ENCODE measurements at regions not wholly inside any gene's neighbourhood (a gene's known extent, or its start where the extent isn't known, plus 50 kb on each side); places are given as distances from the start of the nearest gene placed in this dataset.

DNA sequence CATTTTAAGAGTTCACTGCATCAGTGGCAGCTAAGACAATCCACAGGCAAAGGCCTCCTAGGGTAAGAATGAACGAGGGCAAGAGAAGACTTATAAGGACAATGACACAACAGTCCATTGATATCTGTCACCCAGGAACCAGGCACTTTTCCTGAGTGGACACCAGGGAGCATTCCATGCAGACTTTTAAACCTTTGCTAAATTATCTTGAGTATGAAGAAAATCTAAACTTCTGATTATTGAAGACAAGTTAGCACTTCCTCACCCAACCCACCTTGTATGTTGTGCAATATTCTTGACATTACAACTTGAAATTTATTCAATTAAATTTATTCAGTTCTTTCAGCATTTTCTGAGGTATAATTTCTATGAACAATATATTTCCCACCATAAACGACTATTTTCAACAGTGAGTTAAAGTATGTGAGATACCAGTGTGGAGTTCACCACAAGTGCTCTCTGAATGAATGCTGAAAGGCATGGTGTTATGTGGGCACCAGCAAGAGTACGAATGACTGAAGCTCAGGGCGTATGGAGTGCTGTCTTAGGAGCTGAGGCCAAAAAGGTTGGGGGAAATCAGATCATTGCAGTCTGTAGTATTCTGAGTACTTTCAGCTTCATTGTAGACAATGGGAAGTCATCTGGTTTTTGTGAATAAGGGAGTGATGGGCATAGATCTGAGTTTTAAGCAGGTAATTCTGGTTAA, 124.3 kb upstream of the LMNTD1 start:
- Mint-ChIP-seq H3K27me3 (no peaks in the 10 kb centered on the region), H3K4me1 (ENCODE audit: unreplicated experiment) (no peaks in the 10 kb centered on the region), H3K4me3 (no peak overlapping the region), H3K9me3 (no peaks in the 10 kb centered on the region), H3K36me3 (no peaks in the 10 kb centered on the region), H3K27ac (no peak overlapping the region)
- TF ChIP-seq, protein P1, sequence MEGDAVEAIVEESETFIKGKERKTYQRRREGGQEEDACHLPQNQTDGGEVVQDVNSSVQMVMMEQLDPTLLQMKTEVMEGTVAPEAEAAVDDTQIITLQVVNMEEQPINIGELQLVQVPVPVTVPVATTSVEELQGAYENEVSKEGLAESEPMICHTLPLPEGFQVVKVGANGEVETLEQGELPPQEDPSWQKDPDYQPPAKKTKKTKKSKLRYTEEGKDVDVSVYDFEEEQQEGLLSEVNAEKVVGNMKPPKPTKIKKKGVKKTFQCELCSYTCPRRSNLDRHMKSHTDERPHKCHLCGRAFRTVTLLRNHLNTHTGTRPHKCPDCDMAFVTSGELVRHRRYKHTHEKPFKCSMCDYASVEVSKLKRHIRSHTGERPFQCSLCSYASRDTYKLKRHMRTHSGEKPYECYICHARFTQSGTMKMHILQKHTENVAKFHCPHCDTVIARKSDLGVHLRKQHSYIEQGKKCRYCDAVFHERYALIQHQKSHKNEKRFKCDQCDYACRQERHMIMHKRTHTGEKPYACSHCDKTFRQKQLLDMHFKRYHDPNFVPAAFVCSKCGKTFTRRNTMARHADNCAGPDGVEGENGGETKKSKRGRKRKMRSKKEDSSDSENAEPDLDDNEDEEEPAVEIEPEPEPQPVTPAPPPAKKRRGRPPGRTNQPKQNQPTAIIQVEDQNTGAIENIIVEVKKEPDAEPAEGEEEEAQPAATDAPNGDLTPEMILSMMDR (conservative IDR thresholded peaks at IDR 0.05), result no peak
- no peak for DNase-seq (ENCODE audit: extremely low spot score, unreplicated experiment)

DNA sequence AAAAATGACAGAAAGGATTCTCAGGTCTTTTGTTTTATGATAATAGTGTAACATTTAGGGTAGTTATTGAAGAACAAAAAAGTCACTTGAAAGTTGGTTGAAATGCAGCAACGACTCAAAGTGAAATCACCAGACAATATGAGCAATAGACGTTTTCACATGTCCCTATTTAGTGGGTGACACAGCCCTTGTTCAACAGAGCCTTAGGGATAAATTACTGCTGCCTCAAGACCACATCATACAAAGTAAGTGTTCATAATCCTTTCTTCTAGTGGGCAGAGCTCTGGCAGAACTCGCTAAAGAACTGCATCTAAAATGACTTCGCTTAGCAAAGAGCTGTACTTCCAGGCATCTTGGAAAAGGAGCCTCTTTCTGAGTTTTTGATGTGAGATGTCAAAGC, 128.5 kb upstream of the LMNTD1 start:
- Mint-ChIP-seq H3K9me3 (no peaks in the 10 kb centered on the region), H3K4me3 (no peak overlapping the region), H3K27ac (no peak overlapping the region), H3K4me1 (ENCODE audit: unreplicated experiment) (no peaks in the 10 kb centered on the region), H3K36me3 (no peaks in the 10 kb centered on the region), H3K27me3 (no peaks in the 10 kb centered on the region)
- no peak for DNase-seq (ENCODE audit: extremely low spot score, unreplicated experiment)
- TF ChIP-seq, protein P1 (conservative IDR thresholded peaks at IDR 0.05), result no peak

DNA sequence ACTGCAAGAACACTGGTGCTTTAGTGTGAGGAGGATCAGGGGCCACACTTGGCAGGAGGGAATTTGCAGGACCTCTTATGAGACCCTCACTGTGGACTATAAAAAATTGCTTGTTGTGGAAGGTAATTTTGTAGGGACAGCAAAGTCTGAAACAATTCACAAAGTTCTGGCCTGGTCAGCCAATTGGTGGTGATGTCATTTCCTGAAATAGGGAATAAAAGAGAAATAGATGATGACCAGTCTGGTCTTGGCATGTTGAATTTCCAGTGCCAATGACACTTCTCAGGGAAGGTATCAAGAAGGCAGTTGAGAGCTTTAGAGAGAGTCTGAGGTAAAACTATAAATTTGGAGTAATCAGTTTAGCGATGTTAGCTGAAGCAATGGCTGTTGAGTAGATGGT, 129.3 kb upstream of the LMNTD1 start:
- no peaks in the 10 kb centered on the region for H3K27me3 Mint-ChIP-seq
- TF ChIP-seq, protein P1 (conservative IDR thresholded peaks at IDR 0.05), result no peak
- no peak overlapping the region for H3K27ac Mint-ChIP-seq
- no peak for DNase-seq (ENCODE audit: extremely low spot score, unreplicated experiment)
- no peaks in the 10 kb centered on the region for H3K36me3 Mint-ChIP-seq
- no peaks in the 10 kb centered on the region for H3K4me1 Mint-ChIP-seq (ENCODE audit: unreplicated experiment)
- no peak overlapping the region for H3K4me3 Mint-ChIP-seq
- H3K9me3 Mint-ChIP-seq, result no peaks in the 10 kb centered on the region

DNA sequence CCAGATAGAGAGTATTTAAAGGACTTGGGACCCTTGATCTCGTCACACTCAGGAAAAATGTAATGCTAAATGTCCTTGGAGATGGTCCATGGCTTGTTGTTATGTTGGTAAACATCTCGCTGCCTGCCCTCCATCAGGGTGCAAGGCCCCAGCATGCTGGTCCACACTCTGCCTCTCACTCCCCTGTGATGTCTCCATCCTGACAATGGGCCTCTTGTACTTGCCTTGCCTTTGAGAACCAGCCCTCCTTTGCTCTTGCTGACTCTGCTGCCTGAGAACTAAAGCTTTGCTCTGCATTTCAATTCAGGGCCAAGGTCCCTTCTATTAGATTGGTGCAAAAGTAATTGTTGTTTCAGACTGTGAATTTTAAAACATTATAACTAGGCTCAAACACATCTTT, 131.0 kb upstream of the LMNTD1 start:
- DNase-seq (ENCODE audit: extremely low spot score, unreplicated experiment), result no peak
- no peaks in the 10 kb centered on the region for H3K4me1 Mint-ChIP-seq (ENCODE audit: unreplicated experiment)
- no peaks in the 10 kb centered on the region for H3K36me3 Mint-ChIP-seq
- no peaks in the 10 kb centered on the region for H3K9me3 Mint-ChIP-seq
- TF ChIP-seq, protein P1 (conservative IDR thresholded peaks at IDR 0.05), result no peak
- no peak overlapping the region for H3K27ac Mint-ChIP-seq
- H3K27me3 Mint-ChIP-seq, result no peaks in the 10 kb centered on the region
- no peak overlapping the region for H3K4me3 Mint-ChIP-seq

DNA sequence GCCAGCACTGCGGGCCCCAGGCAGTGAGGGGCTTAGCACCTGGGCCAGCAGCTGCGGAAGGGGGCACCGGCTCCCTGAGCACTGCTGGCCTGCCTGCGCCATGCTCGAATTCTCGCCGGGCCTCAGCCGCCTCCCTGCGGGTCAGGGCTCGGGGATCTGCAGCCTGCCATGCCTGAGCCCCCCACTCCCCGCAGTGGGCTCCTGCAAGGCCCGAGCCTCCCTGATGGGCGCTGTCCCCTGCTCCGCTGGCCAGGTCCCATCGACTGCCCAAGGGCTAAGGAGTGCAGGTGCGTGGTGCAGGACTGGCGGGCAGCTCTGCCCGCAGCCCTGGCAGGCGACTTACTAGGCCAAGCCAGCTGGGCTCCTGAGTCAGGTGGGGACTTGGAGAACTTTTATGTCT, 133.3 kb upstream of the LMNTD1 start:
- H3K4me3 Mint-ChIP-seq, result no peak overlapping the region
- H3K9me3 Mint-ChIP-seq, result no peaks in the 10 kb centered on the region
- H3K4me1 Mint-ChIP-seq (ENCODE audit: unreplicated experiment), result peaks cover 6% of the 10 kb centered on the region
- no peaks in the 10 kb centered on the region for H3K27me3 Mint-ChIP-seq
- no peak for DNase-seq (ENCODE audit: extremely low spot score, unreplicated experiment)
- TF ChIP-seq, protein P1 (conservative IDR thresholded peaks at IDR 0.05), result no peak
- H3K27ac Mint-ChIP-seq, result no peak overlapping the region
- H3K36me3 Mint-ChIP-seq, result no peaks in the 10 kb centered on the region

Data from type B pancreatic cell (in vitro differentiated cells).